Pulmonary artery endothelial cell (primary cell): ENCODE measurements at regions not wholly inside any gene's neighbourhood (a gene's known extent, or its start where the extent isn't known, plus 50 kb on each side); places are given as distances from the start of the nearest gene placed in this dataset.

Experiments
- DNase-seq: peaks from one replicate; pipeline ENCODE4 v3.0.0-alpha.2; 2011; ENCODE audit warnings: low read depth, low spot score

- DNase-seq: no peak
These were observed 317.0 kb upstream of the TMPO start for GRCh38 chr12:98198261-98198982.

GRCh38 chr12:98208816-98209215 is 306.6 kb upstream of the TMPO start:
- no peak for DNase-seq

GRCh38 chr12:98211909-98212695 is 303.3 kb upstream of the TMPO start:
- DNase-seq: no peak

- DNase-seq: no peak
These were observed 301.8 kb upstream of the TMPO start for GRCh38 chr12:98213556-98213955.

- DNase-seq: no peak
These were observed 298.1 kb upstream of the TMPO start for GRCh38 chr12:98217257-98217656.

- no peak for DNase-seq
These were observed 294.8 kb upstream of the TMPO start for GRCh38 chr12:98220636-98221035.

GRCh38 chr12:98221243-98221808 is 294.1 kb upstream of the TMPO start:
- DNase-seq: no peak

- DNase-seq: no peak
These were observed 293.3 kb upstream of the TMPO start for GRCh38 chr12:98222135-98222534.

- no peak for DNase-seq
These were observed 290.7 kb upstream of the TMPO start for GRCh38 chr12:98224584-98225221.

- no peak for DNase-seq
These were observed 288.2 kb upstream of the TMPO start for GRCh38 chr12:98227162-98227561.

GRCh38 chr12:98228683-98229539 is 286.5 kb upstream of the TMPO start:
- no peak for DNase-seq

- DNase-seq: no peak
These were observed 285.9 kb upstream of the TMPO start for GRCh38 chr12:98229540-98229924.

- no peak for DNase-seq
These were observed 282.5 kb upstream of the TMPO start for GRCh38 chr12:98232753-98233390.

GRCh38 chr12:98235301-98235700 is 280.1 kb upstream of the TMPO start:
- no peak for DNase-seq

GRCh38 chr12:98238515-98239130 is 276.8 kb upstream of the TMPO start:
- no peak for DNase-seq

- DNase-seq: no peak
These were observed 272.2 kb upstream of the TMPO start for GRCh38 chr12:98243190-98243589.

GRCh38 chr12:98244136-98244535 is 271.3 kb upstream of the TMPO start:
- DNase-seq: no peak

GRCh38 chr12:98253207-98254037 is 262.0 kb upstream of the TMPO start:
- DNase-seq: no peak

GRCh38 chr12:98256830-98257229 is 258.6 kb upstream of the TMPO start:
- no peak for DNase-seq
